GM12892 (cell line): ENCODE measurements at regions not wholly inside any gene's neighbourhood (a gene's known extent, or its start where the extent isn't known, plus 50 kb on each side); places are given as distances from the start of the nearest gene placed in this dataset.
"Not testable (repeated sequence)": the region's sequence is repeated elsewhere in the genome, so short reads cannot be mapped to it uniquely, and the experiment has no call there.

ENCODE experiments used
- POLR2A ChIP-seq: IDR thresholded peaks from 2 replicates; pipeline ENCODE4 v1.6.1; 2011; ENCODE audit warnings: low read depth, low read length, control low read depth
- POLR2AphosphoS5 ChIP-seq: IDR thresholded peaks from 2 replicates; pipeline ENCODE4 v1.6.1; 2011; ENCODE audit warnings: low read depth, low read length, control low read depth
- TAF1 ChIP-seq: IDR thresholded peaks from 2 replicates; pipeline ENCODE4 v1.6.1; 2011; ENCODE audit warnings: low read depth, mild to moderate bottlenecking, control low read depth, low read length, borderline replicate concordance

- TF ChIP-seq TAF1, POLR2A, POLR2AphosphoS5: not testable (repeated sequence)
Observed at GRCh38 chr7:51373607-51374006, 57.0 kb upstream of the COBL start.
